ENCODE measurements at regions not wholly inside any gene's neighbourhood (a gene's known extent, or its start where the extent isn't known, plus 50 kb on each side); places are given as distances from the start of the nearest gene placed in this dataset.
"Not testable (repeated sequence)": the region's sequence is repeated elsewhere in the genome, so short reads cannot be mapped to it uniquely, and the experiment has no call there.

DNA sequence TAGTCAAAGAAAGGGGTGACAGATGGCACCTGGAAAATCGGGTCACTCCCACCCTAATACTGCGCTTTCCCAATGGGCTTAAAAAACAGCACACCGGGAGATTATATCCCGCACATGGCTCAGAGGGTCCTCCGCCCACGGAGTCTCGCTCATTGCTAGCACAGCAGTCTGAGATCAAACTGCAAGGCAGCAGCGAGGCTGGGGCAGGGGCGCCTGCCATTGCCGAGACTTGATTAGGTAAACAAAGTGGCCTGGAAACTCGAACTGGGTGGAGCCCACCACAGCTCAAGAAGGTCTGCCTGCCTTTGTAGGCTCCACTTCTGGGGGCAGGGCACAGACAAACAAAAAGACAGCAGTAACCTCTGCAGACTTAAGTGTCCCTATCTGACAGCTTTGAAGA is 159.1 kb downstream of the NFKBIZ start:
- TF ChIP-seq, protein P1, sequence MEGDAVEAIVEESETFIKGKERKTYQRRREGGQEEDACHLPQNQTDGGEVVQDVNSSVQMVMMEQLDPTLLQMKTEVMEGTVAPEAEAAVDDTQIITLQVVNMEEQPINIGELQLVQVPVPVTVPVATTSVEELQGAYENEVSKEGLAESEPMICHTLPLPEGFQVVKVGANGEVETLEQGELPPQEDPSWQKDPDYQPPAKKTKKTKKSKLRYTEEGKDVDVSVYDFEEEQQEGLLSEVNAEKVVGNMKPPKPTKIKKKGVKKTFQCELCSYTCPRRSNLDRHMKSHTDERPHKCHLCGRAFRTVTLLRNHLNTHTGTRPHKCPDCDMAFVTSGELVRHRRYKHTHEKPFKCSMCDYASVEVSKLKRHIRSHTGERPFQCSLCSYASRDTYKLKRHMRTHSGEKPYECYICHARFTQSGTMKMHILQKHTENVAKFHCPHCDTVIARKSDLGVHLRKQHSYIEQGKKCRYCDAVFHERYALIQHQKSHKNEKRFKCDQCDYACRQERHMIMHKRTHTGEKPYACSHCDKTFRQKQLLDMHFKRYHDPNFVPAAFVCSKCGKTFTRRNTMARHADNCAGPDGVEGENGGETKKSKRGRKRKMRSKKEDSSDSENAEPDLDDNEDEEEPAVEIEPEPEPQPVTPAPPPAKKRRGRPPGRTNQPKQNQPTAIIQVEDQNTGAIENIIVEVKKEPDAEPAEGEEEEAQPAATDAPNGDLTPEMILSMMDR (IDR thresholded peaks at IDR 0.05) = not testable (repeated sequence)
- not testable (repeated sequence) for TF ChIP-seq POLR2A (IDR thresholded peaks at IDR 0.05)
